ENCODE measurements at regions not wholly inside any gene's neighbourhood (a gene's known extent, or its start where the extent isn't known, plus 50 kb on each side); places are given as distances from the start of the nearest gene placed in this dataset.

- intact Hi-C loops (cut with micrococcal nuclease): no loop called here
- Histone ChIP-seq H3K27me3 (ENCODE audit: insufficient read depth, low read length) (no peaks in the 10 kb centered on the region), H4K20me1 (ENCODE audit: insufficient read depth) (no peaks in the 10 kb centered on the region), H3K9me2 (ENCODE audit: insufficient read depth) (no peaks in the 10 kb centered on the region), H3K36me3 (ENCODE audit: control insufficient read depth in 1 of 2, insufficient read depth in 2 of 2, low read length in 2 of 2) (no peaks in the 10 kb centered on the region), H3K4me1 (ENCODE audit: control insufficient read depth in 1 of 2, insufficient read depth in 2 of 2, low read length in 2 of 2) (no peaks in the 10 kb centered on the region), H3K4me2 (ENCODE audit: low read length) (no peak overlapping the region), H3K4me3 (replicated peaks in 1 of 2; ENCODE audit: low read depth in 1 of 2, low read length in 2 of 2) (no peak overlapping the region), H3K79me2 (ENCODE audit: insufficient read depth, low read length) (no peaks in the 10 kb centered on the region), H3K9me3 (ENCODE audit: control insufficient read depth in 1 of 2, insufficient read depth in 1 of 2, low read depth in 1 of 2, low read length in 2 of 2) (peaks cover 8 to 19% of the 10 kb centered on the region in 2 experiments; a peak in 2 of 4 replicates), H3K27ac (ENCODE audit: low read depth, low read length) (no peak overlapping the region), H3K9ac (ENCODE audit: low read length) (no peak overlapping the region), H2AFZ (ENCODE audit: low read depth, low read length, poor library complexity, severe bottlenecking) (no peak overlapping the region)
- TF ChIP-seq SIN3A (IDR thresholded peaks at IDR 0.05; ENCODE audit: low read depth) (no peak), POLR2A (IDR thresholded peaks at IDR 0.05; ENCODE audit: borderline replicate concordance, extremely low read depth, insufficient read depth, insufficient read length) (no peak), CEBPB (IDR thresholded peaks at IDR 0.05; ENCODE audit: low read depth) (no peak), CBX3 (IDR thresholded peaks at IDR 0.05; ENCODE audit: low read depth) (no peak), EZH2 (IDR thresholded peaks at IDR 0.05) (no peak), JUND (IDR thresholded peaks at IDR 0.05) (no peak), CTCF (IDR thresholded peaks at IDR 0.05 in 2 of 3, conservative IDR thresholded peaks at IDR 0.05 in 1 of 3; ENCODE audit: borderline replicate concordance in 1 of 3, insufficient read depth in 1 of 3, low read depth in 2 of 3, low read length in 2 of 3) (no peak), RAD21 (IDR thresholded peaks at IDR 0.05; ENCODE audit: low read depth) (no peak), ZBTB33 (IDR thresholded peaks at IDR 0.05; ENCODE audit: extremely low read depth, insufficient replicate concordance, low read length) (no peak), SRF (IDR thresholded peaks at IDR 0.05; ENCODE audit: low read depth) (no peak), MAX (IDR thresholded peaks at IDR 0.05) (no peak), ZFX (IDR thresholded peaks at IDR 0.05) (no peak)
- ChIA-PET CTCF (no interaction called here), POLR2A (no interaction called here), RAD21 (ENCODE audit: low non-redundant PET in 1 of 2, low total read pairs in 2 of 2, uncharacterized antibody in 2 of 2, unreplicated experiment in 2 of 2) (no interaction called here)
- ATAC-seq (no peak), DNase-seq (ENCODE audit: low read depth, low spot score) (no peak)
- no TSS peak for BruUV-seq (replicated peaks)
Observed at GRCh38 chr15:54810031-54810430, 386.7 kb downstream of the RSL24D1 start.

All from HCT116 (cell line).